ENCODE measurements at regions not wholly inside any gene's neighbourhood (a gene's known extent, or its start where the extent isn't known, plus 50 kb on each side); places are given as distances from the start of the nearest gene placed in this dataset.

DNA sequence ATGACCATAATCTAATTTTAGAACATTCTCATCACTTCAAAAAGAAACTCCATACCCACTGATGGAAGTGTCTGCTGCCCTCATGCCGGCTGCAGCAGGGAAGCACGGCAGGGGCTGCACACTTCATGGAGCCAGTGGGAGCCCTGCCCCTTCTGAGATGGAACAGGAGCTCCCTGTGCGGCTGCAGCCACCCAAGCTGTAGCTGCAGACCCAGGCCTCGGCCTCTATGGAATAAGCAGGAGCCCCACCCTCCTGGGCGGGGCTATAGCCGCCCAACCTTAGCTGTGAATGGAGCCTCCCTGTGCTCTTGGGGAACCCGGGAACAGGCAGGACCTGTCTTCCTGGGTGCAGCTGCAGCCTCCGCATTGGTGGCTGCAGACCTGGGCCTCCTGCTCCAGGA lies 128.5 kb downstream of the NUDT12 start:
- no peak for DNase-seq
- no peak overlapping the region for H3K9ac ChIP-seq (ENCODE audit: low read depth in 2 of 2, low read length in 2 of 2)
- no peak for TF ChIP-seq CTCF (IDR thresholded peaks at IDR 0.05)
- no peaks in the 10 kb centered on the region for H3K9me3 ChIP-seq
- no peaks in the 10 kb centered on the region for H3K27me3 ChIP-seq
- no peak overlapping the region for H3K27ac ChIP-seq
- no peaks in the 10 kb centered on the region for H3K36me3 ChIP-seq
- H3K4me3 ChIP-seq, result no peak overlapping the region
- H3K4me1 ChIP-seq, result peaks cover 4% of the 10 kb centered on the region
- intact Hi-C loops (cut with DNase I), result no loop called here

GRCh38 chr5:103433211-103433610 lies 129.4 kb downstream of the NUDT12 start:
- no peak overlapping the region for H3K27ac ChIP-seq
- no peak overlapping the region for H3K9ac ChIP-seq (ENCODE audit: low read depth in 2 of 2, low read length in 2 of 2)
- H3K27me3 ChIP-seq, result no peaks in the 10 kb centered on the region
- H3K36me3 ChIP-seq, result no peaks in the 10 kb centered on the region
- no peak overlapping the region for H3K4me3 ChIP-seq
- intact Hi-C loops (cut with DNase I), result no loop called here
- H3K9me3 ChIP-seq, result no peaks in the 10 kb centered on the region
- no peak for DNase-seq
- no peak for TF ChIP-seq CTCF (IDR thresholded peaks at IDR 0.05)
- H3K4me1 ChIP-seq, result peaks cover 4% of the 10 kb centered on the region

DNA sequence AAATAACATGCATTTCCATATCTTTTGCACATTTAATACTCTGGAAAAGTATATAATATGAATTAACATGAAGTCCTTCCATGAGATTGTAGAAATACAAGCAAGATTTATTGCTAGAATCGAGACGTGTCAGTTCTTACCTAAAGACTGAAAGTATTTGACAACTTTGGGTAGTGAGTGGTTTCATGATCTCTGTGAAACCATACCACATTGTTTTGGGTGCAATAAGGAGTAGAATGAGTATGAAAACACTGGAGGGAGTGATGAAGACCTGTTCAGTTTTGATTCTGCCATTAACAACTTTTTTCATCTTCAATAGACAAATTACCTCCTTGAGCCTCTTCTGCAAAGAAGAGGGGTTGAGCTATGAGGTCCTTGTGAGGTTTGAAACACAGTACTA lies 133.7 kb downstream of the NUDT12 start:
- no peak for DNase-seq
- Histone ChIP-seq H3K27me3 (no peaks in the 10 kb centered on the region), H3K4me3 (no peak overlapping the region), H3K4me1 (no peaks in the 10 kb centered on the region), H3K9me3 (no peaks in the 10 kb centered on the region), H3K9ac (ENCODE audit: low read depth in 2 of 2, low read length in 2 of 2) (no peak overlapping the region), H3K27ac (no peak overlapping the region), H3K36me3 (no peaks in the 10 kb centered on the region)
- TF ChIP-seq CTCF (IDR thresholded peaks at IDR 0.05), result no peak
- intact Hi-C loops (cut with DNase I), result no loop called here

DNA sequence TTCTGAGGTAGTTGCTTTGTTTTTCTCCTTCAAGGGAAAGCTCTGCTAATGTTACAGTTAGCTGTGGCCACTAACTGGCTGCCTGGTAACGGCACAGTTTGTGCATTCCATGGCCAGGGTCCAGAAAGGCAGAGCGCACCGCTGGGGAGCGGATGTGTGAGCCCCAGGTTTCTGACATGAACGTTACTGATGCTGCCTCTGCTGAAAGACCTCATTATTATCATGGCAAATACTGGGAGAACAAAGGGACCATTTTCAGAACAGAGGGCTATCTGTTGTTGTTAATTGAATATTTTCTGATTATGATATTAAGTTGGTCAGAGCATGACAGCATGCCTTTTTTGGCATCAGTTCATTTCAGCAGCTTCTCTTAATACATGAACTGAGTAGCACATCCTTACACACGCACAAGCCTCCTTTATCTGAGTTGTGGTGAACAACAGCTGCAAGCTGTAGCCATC lies 134.1 kb downstream of the NUDT12 start:
- no peak for DNase-seq
- no peaks in the 10 kb centered on the region for H3K27me3 ChIP-seq
- H3K4me3 ChIP-seq, result no peak overlapping the region
- intact Hi-C loops (cut with DNase I), result no loop called here
- H3K4me1 ChIP-seq, result no peaks in the 10 kb centered on the region
- no peak overlapping the region for H3K27ac ChIP-seq
- H3K9me3 ChIP-seq, result no peaks in the 10 kb centered on the region
- H3K36me3 ChIP-seq, result no peaks in the 10 kb centered on the region
- TF ChIP-seq CTCF (IDR thresholded peaks at IDR 0.05), result no peak
- H3K9ac ChIP-seq (ENCODE audit: low read depth in 2 of 2, low read length in 2 of 2), result no peak overlapping the region

DNA sequence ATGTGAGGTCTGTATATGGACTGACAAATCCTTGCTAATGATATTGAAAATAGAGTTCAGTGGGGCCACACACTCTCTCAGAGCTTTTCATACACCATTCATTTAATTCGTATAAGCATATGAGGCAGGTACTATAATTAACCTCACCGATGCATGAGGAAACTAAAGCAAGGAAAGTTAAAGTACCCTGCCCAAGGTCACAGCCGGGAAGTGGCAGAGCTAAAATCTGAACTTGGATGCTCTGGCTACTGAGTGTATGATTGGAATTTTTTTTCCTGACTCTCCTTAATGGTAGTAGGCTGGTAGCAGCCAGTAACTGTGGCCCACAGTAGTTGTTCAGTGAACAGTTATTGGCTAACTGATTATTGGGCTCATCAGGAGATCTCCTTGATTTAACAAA lies 135.3 kb downstream of the NUDT12 start:
- intact Hi-C loops (cut with DNase I), result no loop called here
- Histone ChIP-seq H3K36me3 (no peaks in the 10 kb centered on the region), H3K9me3 (no peaks in the 10 kb centered on the region), H3K27ac (no peak overlapping the region), H3K9ac (ENCODE audit: low read depth in 2 of 2, low read length in 2 of 2) (no peak overlapping the region), H3K4me1 (no peaks in the 10 kb centered on the region), H3K27me3 (no peaks in the 10 kb centered on the region), H3K4me3 (no peak overlapping the region)
- no peak for TF ChIP-seq CTCF (IDR thresholded peaks at IDR 0.05)
- DNase-seq, result no peak
